DOHH2 (cell line): ENCODE measurements at regions not wholly inside any gene's neighbourhood (a gene's known extent, or its start where the extent isn't known, plus 50 kb on each side); places are given as distances from the start of the nearest gene placed in this dataset.

Source experiments
- H3F3A ChIP-seq: fragments of 200-600 bp; sonication (generic), shearing (Covaris generic); 2 replicates; pipeline ENCODE4 v1.6.0; 2016; ENCODE audit warnings: antibody characterized with exemption, mild to moderate bottlenecking; ENCODE audit not compliant: control insufficient read depth, insufficient read depth
- H3K27ac ChIP-seq: fragments of 200-600 bp; sonication (generic); 2 replicates; pipeline ENCODE4 v1.5.1; 2014; ENCODE audit warnings: low read depth, mild to moderate bottlenecking, low read length, moderate library complexity
- H3K27me3 ChIP-seq: fragments of 200-600 bp; sonication (generic); 2 replicates; pipeline ENCODE4 v1.6.1; 2014; ENCODE audit warnings: mild to moderate bottlenecking, low read length, mixed read lengths; ENCODE audit not compliant: control insufficient read depth
- H3K36me3 ChIP-seq: fragments of 200-600 bp; sonication (generic); 2 replicates; pipeline ENCODE4 v1.6.1; 2014; ENCODE audit warnings: mild to moderate bottlenecking, low read length, moderate library complexity, mixed read lengths; ENCODE audit not compliant: control insufficient read depth
- H3K4me1 ChIP-seq: fragments of 200-600 bp; sonication (generic); 2 replicates; pipeline ENCODE4 v1.6.1; 2014; ENCODE audit warnings: mild to moderate bottlenecking, low read length, mixed read lengths; ENCODE audit not compliant: control insufficient read depth
- H3K4me2 ChIP-seq: fragments of 200-600 bp; sonication (generic); 2 replicates; pipeline ENCODE4 v1.6.0; 2014; ENCODE audit warnings: mild to moderate bottlenecking, low read length, moderate library complexity
- H3K4me3 ChIP-seq: fragments of 200-600 bp; sonication (generic); 2 replicates; pipeline ENCODE4 v1.5.1; 2014; ENCODE audit warnings: mild to moderate bottlenecking, low read length, mixed read lengths
- H3K79me2 ChIP-seq: fragments of 200-600 bp; sonication (generic); 2 replicates; pipeline ENCODE4 v1.6.1; 2014; ENCODE audit warnings: mild to moderate bottlenecking, low read length, mixed read lengths; ENCODE audit not compliant: control insufficient read depth
- H3K9me2 ChIP-seq: fragments of 200-600 bp; sonication (generic); replicated peaks from 2 replicates; pipeline ENCODE4 v1.6.1; 2014; ENCODE audit warnings: mild to moderate bottlenecking, low read length, mixed read lengths; ENCODE audit not compliant: control insufficient read depth
- H3K9me3 ChIP-seq: fragments of 200-600 bp; sonication (generic); 2 replicates; pipeline ENCODE4 v1.6.1; 2014; ENCODE audit warnings: antibody characterized with exemption, low read length, mixed read lengths; ENCODE audit not compliant: control insufficient read depth, insufficient read depth
- H4K20me1 ChIP-seq: fragments of 200-600 bp; sonication (generic); 2 replicates; pipeline ENCODE4 v1.6.0; 2014; ENCODE audit warnings: low read depth, mild to moderate bottlenecking, antibody characterized with exemption, low read length, moderate library complexity; ENCODE audit not compliant: control insufficient read depth, insufficient read depth
- CTCF ChIP-seq: fragments of 200-600 bp; sonication (generic); IDR thresholded peaks from one replicate; pipeline ENCODE4 v1.5.1; 2014; ENCODE audit warnings: antibody characterized with exemption, mild to moderate bottlenecking, low read depth, low read length; ENCODE audit not compliant: poor library complexity, severe bottlenecking
- EZH2phosphoT487 ChIP-seq: fragments of 200-600 bp; sonication (generic); IDR thresholded peaks from 2 replicates; pipeline ENCODE4 v1.6.1; 2017; ENCODE audit warnings: borderline replicate concordance, mild to moderate bottlenecking, antibody characterized with exemption, low read length, moderate library complexity, mixed read lengths

DNA sequence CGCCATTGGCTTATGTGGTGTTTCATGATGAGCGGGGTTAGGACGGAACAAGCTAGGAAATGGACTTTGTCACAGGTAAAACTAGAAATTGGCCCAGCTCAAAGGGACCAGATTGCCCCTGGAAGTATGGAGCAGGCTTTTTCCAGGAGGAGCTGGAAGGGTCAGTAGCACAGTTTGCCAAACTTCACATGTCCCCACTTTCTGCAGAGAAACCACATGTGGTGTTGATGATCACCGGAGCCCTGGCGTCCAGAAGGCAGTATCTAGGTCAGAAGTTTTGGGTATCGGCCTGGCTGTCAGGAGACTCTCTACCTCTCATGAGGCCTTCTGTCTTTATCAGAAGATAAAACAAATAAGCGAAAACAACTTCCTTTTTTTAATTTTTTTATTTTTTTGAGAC, 248.5 kb downstream of the SOX9 start:
- Histone ChIP-seq H3K4me3 (no peak overlapping the region), H3K4me2 (no peak overlapping the region), H4K20me1 (no peaks in the 10 kb centered on the region), H3K36me3 (no peaks in the 10 kb centered on the region), H3K9me3 (no peaks in the 10 kb centered on the region), H3K9me2 (no peaks in the 10 kb centered on the region), H3K27me3 (no peaks in the 10 kb centered on the region), H3K4me1 (no peaks in the 10 kb centered on the region), H3K27ac (no peak overlapping the region), H3K79me2 (no peaks in the 10 kb centered on the region), H3F3A (no peaks in the 10 kb centered on the region)
- no peak for TF ChIP-seq EZH2phosphoT487
- TF ChIP-seq CTCF: no peak

- TF ChIP-seq CTCF (no peak), EZH2phosphoT487 (no peak)
- no peak overlapping the region for H3K4me2 ChIP-seq
Observed at GRCh38 chr17:72370819-72371218, 250.0 kb downstream of the SOX9 start.

DNA sequence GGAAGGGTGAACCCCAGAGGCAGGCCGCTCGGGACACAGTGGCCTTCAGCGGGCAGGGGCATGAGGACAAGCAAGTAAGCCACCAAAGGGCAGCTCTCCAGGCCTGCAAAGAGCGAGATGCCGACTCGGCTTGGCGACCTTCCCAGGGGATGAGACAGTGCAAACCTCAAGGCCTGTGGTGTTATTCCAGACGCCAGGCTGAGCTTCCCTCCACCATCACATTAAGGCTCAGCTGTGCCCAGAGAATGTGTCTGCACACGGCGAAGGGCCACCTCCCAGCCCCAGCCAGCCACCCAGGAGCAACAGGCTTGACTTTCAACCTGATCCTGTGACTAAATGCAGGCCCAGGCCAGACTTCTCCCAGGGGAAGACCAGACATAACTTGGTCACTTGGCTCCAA, 251.4 kb downstream of the SOX9 start:
- Histone ChIP-seq H3K27ac (no peak overlapping the region), H4K20me1 (no peaks in the 10 kb centered on the region)

More at GRCh38 chr17:72370819-72371218, 250.0 kb downstream of the SOX9 start:
- no peaks in the 10 kb centered on the region for H3K4me1 ChIP-seq
- H3K27me3 ChIP-seq: no peaks in the 10 kb centered on the region
- H3F3A ChIP-seq: no peaks in the 10 kb centered on the region
- no peak overlapping the region for H3K27ac ChIP-seq
- H3K9me3 ChIP-seq: no peaks in the 10 kb centered on the region
- no peaks in the 10 kb centered on the region for H3K36me3 ChIP-seq
- H3K4me3 ChIP-seq: no peak overlapping the region
- no peaks in the 10 kb centered on the region for H4K20me1 ChIP-seq
- H3K79me2 ChIP-seq: no peaks in the 10 kb centered on the region
- H3K9me2 ChIP-seq: no peaks in the 10 kb centered on the region

More for the DNA sequence above, 251.4 kb downstream of the SOX9 start:
- Histone ChIP-seq H3K4me1 (no peaks in the 10 kb centered on the region), H3K4me3 (no peak overlapping the region), H3K9me2 (no peaks in the 10 kb centered on the region), H3K79me2 (no peaks in the 10 kb centered on the region), H3K9me3 (no peaks in the 10 kb centered on the region), H3F3A (no peaks in the 10 kb centered on the region), H3K4me2 (no peak overlapping the region), H3K36me3 (no peaks in the 10 kb centered on the region), H3K27me3 (no peaks in the 10 kb centered on the region)
- no peak for TF ChIP-seq CTCF
- TF ChIP-seq EZH2phosphoT487: no peak
